ENCODE measurements at regions not wholly inside any gene's neighbourhood (a gene's known extent, or its start where the extent isn't known, plus 50 kb on each side); places are given as distances from the start of the nearest gene placed in this dataset.

- no peak overlapping the region for H3K4me3 ChIP-seq
- no peak for TF ChIP-seq POLR2A (IDR thresholded peaks at IDR 0.05)
- TF ChIP-seq, protein P1, sequence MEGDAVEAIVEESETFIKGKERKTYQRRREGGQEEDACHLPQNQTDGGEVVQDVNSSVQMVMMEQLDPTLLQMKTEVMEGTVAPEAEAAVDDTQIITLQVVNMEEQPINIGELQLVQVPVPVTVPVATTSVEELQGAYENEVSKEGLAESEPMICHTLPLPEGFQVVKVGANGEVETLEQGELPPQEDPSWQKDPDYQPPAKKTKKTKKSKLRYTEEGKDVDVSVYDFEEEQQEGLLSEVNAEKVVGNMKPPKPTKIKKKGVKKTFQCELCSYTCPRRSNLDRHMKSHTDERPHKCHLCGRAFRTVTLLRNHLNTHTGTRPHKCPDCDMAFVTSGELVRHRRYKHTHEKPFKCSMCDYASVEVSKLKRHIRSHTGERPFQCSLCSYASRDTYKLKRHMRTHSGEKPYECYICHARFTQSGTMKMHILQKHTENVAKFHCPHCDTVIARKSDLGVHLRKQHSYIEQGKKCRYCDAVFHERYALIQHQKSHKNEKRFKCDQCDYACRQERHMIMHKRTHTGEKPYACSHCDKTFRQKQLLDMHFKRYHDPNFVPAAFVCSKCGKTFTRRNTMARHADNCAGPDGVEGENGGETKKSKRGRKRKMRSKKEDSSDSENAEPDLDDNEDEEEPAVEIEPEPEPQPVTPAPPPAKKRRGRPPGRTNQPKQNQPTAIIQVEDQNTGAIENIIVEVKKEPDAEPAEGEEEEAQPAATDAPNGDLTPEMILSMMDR (IDR thresholded peaks at IDR 0.05), result no peak
- H3K4me1 ChIP-seq, result no peaks in the 10 kb centered on the region
- H3K27me3 ChIP-seq, result no peaks in the 10 kb centered on the region
- no peak overlapping the region for H3K27ac ChIP-seq
- 15% methylated on average over 1 of the region's 1 CpG for WGBS (ENCODE audit: insufficient coverage, low coverage, low lambda C conversion rate, missing lambda C conversion rate)
- H3K9me3 ChIP-seq, result no peaks in the 10 kb centered on the region
- DNase-seq (no peak), ATAC-seq (no peak)
- intact Hi-C loops (cut with DNase I), result no loop called here
- no peaks in the 10 kb centered on the region for H3K36me3 ChIP-seq
Measured at GRCh38 chr16:73530529-73530928, 482.6 kb upstream of the ZFHX3 start.

DNA sequence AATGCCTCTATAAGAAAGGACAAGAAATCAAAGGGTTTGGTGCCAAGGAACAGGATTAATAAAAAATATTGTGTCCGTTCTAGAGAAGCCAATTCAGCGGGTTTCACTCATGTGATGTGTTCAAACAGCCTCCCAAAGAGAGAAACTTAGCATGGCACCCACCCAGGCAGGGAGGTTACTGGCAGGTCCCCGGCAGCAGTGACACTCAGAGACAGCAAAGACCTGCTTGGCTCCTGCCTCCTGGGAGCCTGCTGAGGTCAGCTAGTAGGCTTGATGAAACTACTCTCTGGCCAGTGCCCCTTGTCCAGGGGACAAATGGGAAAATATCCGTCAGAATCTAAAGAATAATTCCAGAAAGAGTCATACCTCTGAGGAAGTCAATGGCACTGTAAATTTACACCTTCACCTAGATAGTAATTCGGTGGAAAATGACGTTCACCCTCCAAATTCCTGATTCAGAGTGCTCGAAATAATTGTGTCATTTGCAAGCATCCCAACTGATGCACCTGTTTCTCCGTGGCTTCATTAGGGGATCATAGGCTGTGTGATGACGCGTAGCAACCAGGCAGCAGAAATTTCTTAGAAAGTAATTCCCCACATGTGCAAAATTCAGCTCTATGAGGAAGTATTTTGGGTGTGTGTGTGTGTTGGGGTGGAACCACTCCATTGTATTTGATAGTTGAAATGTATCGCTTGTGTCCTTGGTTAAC lies 481.5 kb upstream of the ZFHX3 start:
- 66% methylated on average over 8 of the region's 11 CpGs for WGBS (ENCODE audit: insufficient coverage, low coverage, low lambda C conversion rate, missing lambda C conversion rate)
- no peak for ATAC-seq
- no peak for DNase-seq
- no peaks in the 10 kb centered on the region for H3K36me3 ChIP-seq
- H3K4me1 ChIP-seq, result no peaks in the 10 kb centered on the region
- intact Hi-C loops (cut with DNase I), result no loop called here
- H3K4me3 ChIP-seq, result no peak overlapping the region
- no peaks in the 10 kb centered on the region for H3K9me3 ChIP-seq
- TF ChIP-seq POLR2A (IDR thresholded peaks at IDR 0.05), result no peak
- TF ChIP-seq, protein P1 (IDR thresholded peaks at IDR 0.05), result no peak
- H3K27me3 ChIP-seq, result no peaks in the 10 kb centered on the region
- no peak overlapping the region for H3K27ac ChIP-seq

DNA sequence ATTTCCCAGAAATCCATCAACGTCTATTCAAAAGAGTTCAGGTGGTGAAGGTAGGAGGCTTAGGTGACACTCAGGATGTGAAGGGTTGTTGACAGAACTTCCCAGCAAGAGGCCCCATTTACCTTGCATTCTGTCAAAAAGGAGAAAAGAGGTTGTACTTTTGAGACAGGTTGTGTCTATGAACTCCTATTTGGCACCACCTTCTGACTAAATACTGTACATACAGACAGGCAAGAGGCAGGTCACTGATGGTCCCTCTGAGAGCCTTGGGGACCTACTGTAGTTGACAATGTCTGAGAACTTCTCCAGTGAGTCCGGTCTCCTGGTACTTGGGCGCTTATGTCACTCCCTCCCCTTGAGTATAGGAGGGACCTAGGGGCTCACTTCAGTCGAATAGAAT lies 479.3 kb upstream of the ZFHX3 start:
- intact Hi-C loops (cut with DNase I), result no loop called here
- H3K27me3 ChIP-seq, result no peaks in the 10 kb centered on the region
- no peak for DNase-seq
- H3K9me3 ChIP-seq, result no peaks in the 10 kb centered on the region
- no peaks in the 10 kb centered on the region for H3K36me3 ChIP-seq
- WGBS (ENCODE audit: insufficient coverage, low coverage, low lambda C conversion rate, missing lambda C conversion rate), result 47% methylated on average over 4 of the region's 4 CpGs
- no peak overlapping the region for H3K4me3 ChIP-seq
- no peaks in the 10 kb centered on the region for H3K4me1 ChIP-seq
- ATAC-seq, result no peak
- TF ChIP-seq, protein P1 (IDR thresholded peaks at IDR 0.05), result no peak
- TF ChIP-seq POLR2A (IDR thresholded peaks at IDR 0.05), result no peak
- no peak overlapping the region for H3K27ac ChIP-seq

- WGBS (ENCODE audit: insufficient coverage, low coverage, low lambda C conversion rate, missing lambda C conversion rate), result 70% methylated on average over 13 of the region's 13 CpGs
- no peak for DNase-seq
- no peak for ATAC-seq
Measured at GRCh38 chr16:73526011-73526804, 478.3 kb upstream of the ZFHX3 start.

GRCh38 chr16:73523209-73523608 lies 475.3 kb upstream of the ZFHX3 start:
- Histone ChIP-seq H3K27ac (no peak overlapping the region), H3K9me3 (no peaks in the 10 kb centered on the region), H3K36me3 (no peaks in the 10 kb centered on the region), H3K4me3 (no peak overlapping the region), H3K4me1 (no peaks in the 10 kb centered on the region), H3K27me3 (no peaks in the 10 kb centered on the region)
- WGBS (ENCODE audit: insufficient coverage, low coverage, low lambda C conversion rate, missing lambda C conversion rate), result 38% methylated on average over 4 of the region's 4 CpGs
- intact Hi-C loops (cut with DNase I), result no loop called here
- TF ChIP-seq, protein P1 (IDR thresholded peaks at IDR 0.05), result no peak
- TF ChIP-seq POLR2A (IDR thresholded peaks at IDR 0.05), result no peak
- DNase-seq (no peak), ATAC-seq (no peak)

More at GRCh38 chr16:73526011-73526804, 478.3 kb upstream of the ZFHX3 start:
- no peak for TF ChIP-seq POLR2A (IDR thresholded peaks at IDR 0.05)
- Histone ChIP-seq H3K9me3 (no peaks in the 10 kb centered on the region), H3K27ac (no peak overlapping the region), H3K4me3 (no peak overlapping the region), H3K36me3 (no peaks in the 10 kb centered on the region), H3K4me1 (no peaks in the 10 kb centered on the region), H3K27me3 (no peaks in the 10 kb centered on the region)
- intact Hi-C loops (cut with DNase I), result no loop called here

Measured in right lobe of liver (tissue), 6 donors.